Anterior cingulate cortex (tissue), 58 donors: ENCODE measurements at regions not wholly inside any gene's neighbourhood (a gene's known extent, or its start where the extent isn't known, plus 50 kb on each side); places are given as distances from the start of the nearest gene placed in this dataset.
"Not testable (repeated sequence)": the region's sequence is repeated elsewhere in the genome, so short reads cannot be mapped to it uniquely, and the experiment has no call there.

Experiments
- DNase-seq, 58 donors: peaks; one replicate each; lab custom pipeline; 2025; lab: John Stamatoyannopoulos, UW

DNA sequence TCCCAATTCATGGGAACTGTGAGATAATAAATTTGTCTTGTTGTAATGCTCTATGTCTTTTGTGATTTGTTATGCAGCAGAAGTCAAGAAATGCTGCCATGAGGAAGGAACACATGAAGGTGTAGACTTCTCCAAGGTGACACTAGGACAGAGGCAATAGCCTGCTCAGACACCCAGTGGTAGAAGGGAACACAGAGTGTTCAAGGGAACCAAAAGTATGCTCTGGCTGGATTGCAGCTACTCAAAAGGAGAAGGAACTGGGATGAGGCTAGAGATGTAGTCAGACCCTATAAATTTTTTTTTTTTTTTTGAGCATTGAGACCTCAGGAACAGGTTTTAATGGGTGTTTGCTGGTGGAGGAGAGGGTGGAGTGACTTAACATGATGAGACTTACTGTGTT is 232.5 kb downstream of the PARP8 start:
- DNase-seq, result no peak

DNA sequence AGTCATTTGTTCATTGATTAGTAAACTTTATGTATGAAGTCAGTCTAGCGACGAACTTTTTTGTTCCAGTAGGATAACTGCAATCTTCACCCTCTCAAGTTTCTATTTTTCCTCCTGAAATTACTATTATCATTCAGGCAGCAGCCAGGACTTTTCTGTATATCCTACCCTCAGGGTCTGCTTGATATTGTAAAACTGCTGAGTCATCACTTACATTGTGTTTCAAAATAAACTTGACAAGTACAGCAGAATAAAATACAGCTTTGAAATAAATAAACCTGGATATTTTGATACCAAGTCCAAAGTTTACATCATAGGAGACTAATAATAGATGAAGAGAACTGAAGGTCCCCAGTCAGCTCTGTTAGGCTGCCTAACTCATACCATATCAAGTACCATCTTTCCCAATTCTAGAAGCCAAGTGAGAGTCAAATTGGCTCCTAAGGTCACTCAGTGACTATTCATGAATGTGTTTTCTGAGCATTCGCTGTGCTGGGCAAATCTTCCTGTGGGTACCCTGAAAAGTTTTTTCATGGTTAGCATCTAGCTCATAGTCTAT is 234.6 kb downstream of the PARP8 start:
- no peak for DNase-seq

DNA sequence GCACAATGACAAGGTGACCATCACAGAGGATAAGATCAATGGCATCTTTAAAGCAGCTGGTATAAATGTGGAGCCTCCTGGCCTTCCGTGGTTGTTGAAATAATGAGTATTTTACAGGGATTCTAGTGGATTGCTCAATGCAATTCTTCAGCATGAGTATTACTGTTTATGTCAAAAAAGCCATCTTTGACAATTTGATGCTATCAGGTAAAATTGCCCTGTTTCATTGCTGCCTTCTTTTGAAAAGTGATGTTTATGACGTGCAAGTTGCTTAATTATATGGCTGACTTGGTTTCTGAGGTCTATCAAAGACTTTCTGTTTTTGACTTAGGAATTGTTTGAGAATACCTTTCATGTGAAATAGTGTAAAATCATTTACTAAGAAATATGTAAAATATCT is 237.2 kb downstream of the PARP8 start:
- DNase-seq, result no peak

- no peak for DNase-seq
These were observed 239.6 kb downstream of the PARP8 start for GRCh38 chr5:50905996-50906570.

- not testable (repeated sequence) for DNase-seq
These were observed 253.7 kb downstream of the PARP8 start for GRCh38 chr5:50920160-50920559.

GRCh38 chr5:50921366-50922133 is 255.1 kb downstream of the PARP8 start:
- no peak for DNase-seq

DNA sequence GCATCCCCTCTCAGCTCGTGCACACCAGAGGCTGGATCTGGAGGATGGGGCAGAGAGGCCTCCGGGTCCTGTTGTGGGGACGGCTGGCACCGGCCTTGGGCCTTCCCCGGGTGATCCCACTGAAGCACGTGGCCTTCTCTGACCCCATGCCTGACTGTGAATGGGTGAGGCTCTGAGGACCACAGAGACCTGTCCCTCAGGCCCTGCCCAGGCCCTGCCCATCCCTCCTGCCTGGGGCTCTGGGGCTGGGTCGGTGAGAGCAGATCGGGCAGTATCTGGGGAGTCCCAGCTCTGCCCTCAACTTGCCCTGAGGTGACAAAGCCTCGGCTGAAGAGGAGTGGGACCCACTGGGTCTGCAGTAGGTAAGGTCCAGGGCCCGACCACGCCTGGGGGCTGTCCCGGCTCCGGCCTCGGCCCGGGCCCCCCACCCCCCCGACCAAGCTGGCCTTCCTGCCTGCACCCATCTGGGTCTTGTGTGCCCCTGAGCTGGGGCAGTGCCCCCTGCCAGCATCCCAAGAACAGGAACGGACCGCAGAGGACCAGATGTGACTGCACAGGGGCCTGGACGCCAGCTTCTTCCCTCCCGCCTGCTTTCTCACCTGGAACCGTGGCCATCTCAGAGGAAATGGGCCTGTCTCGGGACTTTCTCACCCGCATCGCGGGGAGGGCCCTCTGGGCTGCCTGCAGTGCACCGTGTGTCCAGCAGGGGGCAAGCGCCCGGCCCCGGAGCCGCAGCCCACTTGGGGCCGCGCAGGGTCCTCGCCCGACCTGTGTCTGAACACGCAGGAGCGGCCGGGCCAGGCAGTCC is 255.9 kb downstream of the PARP8 start:
- DNase-seq, result not testable (repeated sequence)

GRCh38 chr5:50922942-50923767 is 256.7 kb downstream of the PARP8 start:
- DNase-seq, result no peak

DNA sequence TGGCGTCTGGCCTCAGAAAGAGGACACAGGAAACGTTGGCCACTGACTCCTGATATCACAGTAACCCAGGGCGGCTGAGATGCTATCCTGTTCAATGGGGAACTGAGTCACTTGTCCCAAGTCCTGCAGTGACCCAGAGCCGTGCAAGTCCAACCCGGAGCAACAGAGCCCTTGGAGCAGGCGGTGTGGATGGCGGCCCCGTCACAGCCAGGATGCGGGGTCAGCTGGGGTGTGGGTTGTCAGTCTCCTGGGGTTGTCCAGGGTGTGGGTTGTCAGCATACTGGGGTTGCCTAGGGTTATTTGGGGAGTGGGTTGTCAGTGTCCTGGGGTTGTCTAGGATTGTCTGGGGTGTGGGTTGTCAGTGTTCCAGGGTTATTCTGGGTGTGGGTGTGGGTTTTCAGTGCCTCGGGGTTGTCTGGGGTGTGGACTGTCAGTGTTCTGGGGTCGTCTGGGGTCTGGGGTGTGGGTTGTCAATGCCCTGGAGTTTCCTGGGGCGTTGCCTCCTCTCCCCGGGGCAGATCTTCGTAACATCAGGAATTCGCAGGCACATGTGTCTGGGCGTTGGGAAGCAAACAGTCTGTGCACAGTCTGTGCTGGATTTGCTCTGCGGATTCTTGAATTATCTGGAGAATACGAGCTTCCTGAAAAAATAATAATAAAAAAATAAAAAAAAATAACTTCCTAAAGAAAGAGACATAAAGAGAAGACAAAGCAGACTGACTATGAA is 257.5 kb downstream of the PARP8 start:
- no peak for DNase-seq

GRCh38 chr5:50927953-50928352 is 261.5 kb downstream of the PARP8 start:
- no peak for DNase-seq

DNA sequence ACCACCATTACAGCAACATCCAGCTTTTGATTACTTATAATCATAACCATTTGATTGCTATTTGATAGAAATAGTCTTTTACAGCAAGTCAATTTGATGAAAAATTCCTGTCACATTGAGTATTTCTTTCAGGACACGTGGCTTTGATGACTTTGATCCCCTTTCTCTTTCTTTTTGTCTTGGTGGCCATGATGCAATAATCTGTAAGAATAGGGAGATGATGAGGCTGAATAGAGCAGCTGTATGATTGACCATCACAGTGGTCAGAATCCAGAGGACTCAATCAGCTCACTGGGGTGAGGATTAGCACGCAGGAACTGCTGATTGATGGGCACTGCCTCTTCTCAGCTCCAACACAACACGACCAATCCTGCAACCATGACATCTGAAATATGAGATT is 262.7 kb downstream of the PARP8 start:
- DNase-seq, result no peak

DNA sequence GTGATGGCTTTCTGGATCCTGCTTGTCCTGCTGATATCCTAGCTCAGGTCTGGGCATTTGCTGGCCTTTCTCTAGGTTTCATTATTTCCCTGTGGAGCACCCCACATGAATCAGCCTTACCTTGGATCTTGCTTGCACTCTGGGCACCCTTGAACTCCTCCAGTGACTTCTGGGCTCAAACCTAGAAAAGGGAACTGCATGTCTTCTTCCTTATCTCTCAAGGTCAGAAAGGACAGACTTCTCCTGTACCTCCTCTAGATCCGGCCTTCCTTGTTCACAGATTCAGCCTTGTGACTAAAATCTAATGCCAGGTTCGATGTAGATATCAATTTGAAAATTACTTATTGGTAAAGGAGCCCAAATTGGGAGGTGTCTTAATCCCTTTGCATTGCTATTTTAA is 267.9 kb downstream of the PARP8 start:
- DNase-seq, result no peak

DNA sequence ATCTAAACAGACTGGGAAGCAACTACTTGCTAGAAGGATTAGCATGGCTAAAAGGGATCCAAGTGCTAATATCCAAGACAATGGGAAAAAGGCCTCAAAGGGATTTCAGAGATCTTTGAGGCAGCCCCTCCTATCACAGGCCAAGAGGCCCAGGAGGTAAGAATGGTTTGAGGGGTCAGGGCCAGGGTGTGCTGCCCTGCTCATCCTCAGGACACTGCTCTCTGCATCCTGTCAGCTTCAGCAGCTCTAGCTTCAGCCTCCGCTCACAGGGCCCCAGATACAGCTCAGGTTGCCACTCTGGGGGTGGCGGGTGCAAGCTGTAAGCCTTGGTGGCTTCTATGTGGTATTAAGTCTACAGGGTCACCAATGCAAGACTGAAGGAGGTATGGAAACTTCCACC is 278.7 kb downstream of the PARP8 start:
- DNase-seq, result no peak

GRCh38 chr5:50947906-50948683 is 281.7 kb downstream of the PARP8 start:
- peak in 1 of 58 donors; percentile 14 for DNase-seq

GRCh38 chr5:50953290-50953689 is 286.9 kb downstream of the PARP8 start:
- DNase-seq, result no peak

GRCh38 chr5:50958852-50959457 is 292.5 kb downstream of the PARP8 start:
- peak in 6 of 58 donors; percentile 3 to 38 (median 16) for DNase-seq

DNA sequence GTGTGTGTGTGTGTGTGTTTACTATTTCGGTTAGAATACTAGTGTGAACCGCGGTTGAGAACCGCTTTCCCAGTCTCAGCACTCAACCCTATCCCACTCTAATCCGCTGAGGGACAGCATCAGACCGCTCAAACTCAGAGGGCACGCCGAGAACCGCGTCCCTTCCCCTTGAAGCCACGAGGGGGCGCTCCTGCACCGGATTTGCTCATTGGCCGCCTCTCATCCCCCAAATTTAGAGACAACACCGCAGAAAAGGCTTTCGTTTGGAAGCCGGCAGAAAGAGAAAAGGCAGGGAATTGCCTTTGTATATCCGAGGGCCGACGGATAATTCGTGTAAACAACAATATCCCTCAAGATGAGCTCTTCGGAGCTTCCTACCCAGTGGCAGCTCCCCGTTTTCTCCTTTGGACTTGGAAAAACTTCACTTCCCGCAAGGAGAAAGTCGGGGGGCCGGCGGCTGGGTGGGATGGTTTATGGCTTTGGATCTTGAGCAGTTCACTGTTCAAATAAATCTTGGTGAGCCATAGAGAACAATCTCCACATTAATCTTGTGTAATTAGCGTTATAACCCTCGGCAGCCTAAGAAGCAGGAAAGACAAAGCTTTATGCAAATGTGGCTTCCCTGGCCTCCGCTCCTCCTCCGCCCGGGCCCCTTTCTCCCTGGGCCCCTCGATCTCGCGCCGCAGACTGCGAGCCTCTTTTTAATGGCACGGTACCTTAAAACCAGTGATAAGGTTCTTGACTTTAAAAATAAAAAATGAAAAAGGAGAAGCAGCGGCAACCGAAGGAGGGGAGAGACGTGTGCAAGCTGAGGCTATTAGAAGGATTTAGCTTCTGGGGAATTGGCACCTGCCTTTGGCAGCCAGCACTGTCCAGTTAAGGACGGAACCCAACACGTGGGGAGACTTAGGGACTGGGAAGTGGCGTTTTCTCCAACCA is 296.8 kb downstream of the PARP8 start:
- peak in 55 of 58 donors; percentile 17 to 81 (median 55) for DNase-seq
